ENCODE measurements at regions not wholly inside any gene's neighbourhood (a gene's known extent, or its start where the extent isn't known, plus 50 kb on each side); places are given as distances from the start of the nearest gene placed in this dataset.

DNA sequence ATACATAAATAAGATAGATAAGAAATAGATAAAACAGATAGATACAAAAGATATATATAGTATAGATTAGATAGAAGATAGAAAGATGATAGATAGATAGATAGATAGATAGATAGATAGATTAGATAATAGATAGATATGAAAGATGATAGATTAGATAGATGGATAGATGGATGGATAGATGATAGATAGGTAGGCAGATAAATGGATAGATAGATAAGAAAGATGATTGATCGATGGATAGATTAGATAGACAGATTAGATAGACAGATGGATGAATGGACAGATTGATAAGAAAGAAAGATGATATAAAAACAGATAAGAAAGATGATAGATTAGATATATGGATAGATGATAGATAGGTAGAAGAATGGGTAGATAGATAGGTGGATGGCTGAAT is 90.3 kb downstream of the SMIM20 start:
- ATAC-seq (ENCODE audit: low read depth) (no peak), DNase-seq (no peak)
- intact Hi-C loops (cut with micrococcal nuclease) = no loop called here
- H3K27ac Mint-ChIP-seq = no peak overlapping the region
- ChIA-PET CTCF (interaction anchor here (2.9 kb wide), 1 partner anchor 16 kb away, joined by 9 read pairs; no protein-coding TSS in a partner anchor), POLR2A (no interaction called here)
- no peak overlapping the region for H3K4me3 ChIP-seq (ENCODE audit: control extremely low read depth in 1 of 5, extremely low read depth in 1 of 5, insufficient read depth in 1 of 5, low read depth in 2 of 5, low read length in 4 of 5)
- H3K9me3 Mint-ChIP-seq (ENCODE audit: insufficient read depth) = peaks cover 5% of the 10 kb centered on the region
- no peaks in the 10 kb centered on the region for H3K27me3 ChIP-seq (replicated peaks in 1 of 4; ENCODE audit: control extremely low read depth in 1 of 4, control insufficient read depth in 3 of 4, insufficient read depth in 4 of 4, low read length in 3 of 4)
- no peak overlapping the region for H3K4me3 Mint-ChIP-seq
- no peaks in the 10 kb centered on the region for H4K20me1 ChIP-seq (ENCODE audit: control insufficient read depth, insufficient read depth, low read length, poor library complexity, severe bottlenecking)
- no peaks in the 10 kb centered on the region for H3K36me3 ChIP-seq (replicated peaks in 1 of 2; ENCODE audit: control extremely low read depth in 1 of 2, control insufficient read depth in 1 of 2, extremely low read depth in 1 of 2, insufficient read depth in 2 of 2, low read length in 1 of 2)
- 80% methylated on average over 1 of the region's 1 CpG for WGBS (ENCODE audit: insufficient coverage)
- no peak overlapping the region for H3K27ac ChIP-seq (ENCODE audit: low read length in 2 of 2)
- H2AFZ ChIP-seq (ENCODE audit: insufficient read depth, low read depth, low read length, poor library complexity, severe bottlenecking) = no peak overlapping the region
- no peaks in the 10 kb centered on the region for H3K4me1 ChIP-seq (ENCODE audit: control insufficient read depth in 2 of 2, insufficient read depth in 2 of 2, low read length in 2 of 2)
- H3K9me3 ChIP-seq (ENCODE audit: control extremely low read depth in 1 of 3, control insufficient read depth in 2 of 3, insufficient read depth in 1 of 3, low read length in 2 of 3) = peaks cover 4 to 6% (median 5%) of the 10 kb centered on the region in 3 donors
- H3K79me2 ChIP-seq (ENCODE audit: control insufficient read depth, insufficient read depth, low read length) = no peaks in the 10 kb centered on the region
- no peak overlapping the region for H3K4me2 ChIP-seq (replicated peaks; ENCODE audit: low read depth, low read length, poor library complexity, severe bottlenecking)
- H3K9ac ChIP-seq (ENCODE audit: low read length) = no peak overlapping the region
- no peaks in the 10 kb centered on the region for H3K4me1 Mint-ChIP-seq
- peaks cover 3% of the 10 kb centered on the region for H3K27me3 Mint-ChIP-seq
- TF ChIP-seq, protein P1, sequence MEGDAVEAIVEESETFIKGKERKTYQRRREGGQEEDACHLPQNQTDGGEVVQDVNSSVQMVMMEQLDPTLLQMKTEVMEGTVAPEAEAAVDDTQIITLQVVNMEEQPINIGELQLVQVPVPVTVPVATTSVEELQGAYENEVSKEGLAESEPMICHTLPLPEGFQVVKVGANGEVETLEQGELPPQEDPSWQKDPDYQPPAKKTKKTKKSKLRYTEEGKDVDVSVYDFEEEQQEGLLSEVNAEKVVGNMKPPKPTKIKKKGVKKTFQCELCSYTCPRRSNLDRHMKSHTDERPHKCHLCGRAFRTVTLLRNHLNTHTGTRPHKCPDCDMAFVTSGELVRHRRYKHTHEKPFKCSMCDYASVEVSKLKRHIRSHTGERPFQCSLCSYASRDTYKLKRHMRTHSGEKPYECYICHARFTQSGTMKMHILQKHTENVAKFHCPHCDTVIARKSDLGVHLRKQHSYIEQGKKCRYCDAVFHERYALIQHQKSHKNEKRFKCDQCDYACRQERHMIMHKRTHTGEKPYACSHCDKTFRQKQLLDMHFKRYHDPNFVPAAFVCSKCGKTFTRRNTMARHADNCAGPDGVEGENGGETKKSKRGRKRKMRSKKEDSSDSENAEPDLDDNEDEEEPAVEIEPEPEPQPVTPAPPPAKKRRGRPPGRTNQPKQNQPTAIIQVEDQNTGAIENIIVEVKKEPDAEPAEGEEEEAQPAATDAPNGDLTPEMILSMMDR (IDR thresholded peaks at IDR 0.05) = peak; percentile 20
- TF ChIP-seq EZH2 (IDR thresholded peaks at IDR 0.05; ENCODE audit: borderline replicate concordance, insufficient read depth, low read depth, low read length, poor library complexity, severe bottlenecking) = no peak

DNA sequence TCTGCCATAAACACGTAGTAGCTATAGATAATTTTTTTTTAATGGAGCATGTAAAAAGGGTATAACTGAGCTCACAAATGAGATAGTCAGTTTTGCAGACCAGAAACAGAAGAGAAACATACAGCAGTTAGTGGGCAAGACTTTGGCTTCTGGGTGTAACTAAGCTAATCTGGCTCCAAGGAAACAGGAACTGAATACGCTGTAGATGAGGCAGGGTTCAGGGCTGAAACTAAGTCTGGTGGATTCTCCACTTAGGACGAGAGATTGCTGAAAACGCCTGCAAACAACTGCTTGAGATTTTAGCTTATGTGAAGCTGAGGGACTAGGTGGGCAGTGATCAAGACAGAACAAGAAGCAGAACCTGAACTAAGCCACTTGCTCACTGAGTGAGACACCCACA is 91.7 kb downstream of the SMIM20 start:
- peaks cover 9% of the 10 kb centered on the region for H3K27me3 Mint-ChIP-seq
- ChIA-PET CTCF (interaction anchor here (1.0 to 2.9 kb wide), 2 partner anchors 16 to 18 kb away, joined by 3 to 9 read pairs; no protein-coding TSS in a partner anchor), POLR2A (no interaction called here)
- Histone ChIP-seq H3K4me3 (ENCODE audit: control extremely low read depth in 1 of 5, extremely low read depth in 1 of 5, insufficient read depth in 1 of 5, low read depth in 2 of 5, low read length in 4 of 5) (no peak overlapping the region), H3K4me2 (replicated peaks; ENCODE audit: low read depth, low read length, poor library complexity, severe bottlenecking) (no peak overlapping the region), H4K20me1 (ENCODE audit: control insufficient read depth, insufficient read depth, low read length, poor library complexity, severe bottlenecking) (no peaks in the 10 kb centered on the region), H3K27me3 (replicated peaks in 1 of 4; ENCODE audit: control extremely low read depth in 1 of 4, control insufficient read depth in 3 of 4, insufficient read depth in 4 of 4, low read length in 3 of 4) (no peaks in the 10 kb centered on the region), H3K27ac (ENCODE audit: low read length in 2 of 2) (no peak overlapping the region), H3K4me1 (ENCODE audit: control insufficient read depth in 2 of 2, insufficient read depth in 2 of 2, low read length in 2 of 2) (no peaks in the 10 kb centered on the region), H3K36me3 (replicated peaks in 1 of 2; ENCODE audit: control extremely low read depth in 1 of 2, control insufficient read depth in 1 of 2, extremely low read depth in 1 of 2, insufficient read depth in 2 of 2, low read length in 1 of 2) (no peaks in the 10 kb centered on the region), H3K9ac (ENCODE audit: low read length) (no peak overlapping the region), H3K9me3 (ENCODE audit: control extremely low read depth in 1 of 3, control insufficient read depth in 2 of 3, insufficient read depth in 1 of 3, low read length in 2 of 3) (peaks cover 5 to 8% (median 7%) of the 10 kb centered on the region in 3 donors), H3K79me2 (ENCODE audit: control insufficient read depth, insufficient read depth, low read length) (no peaks in the 10 kb centered on the region), H2AFZ (ENCODE audit: insufficient read depth, low read depth, low read length, poor library complexity, severe bottlenecking) (no peak overlapping the region)
- H3K27ac Mint-ChIP-seq = no peak overlapping the region
- intact Hi-C loops (cut with micrococcal nuclease) = no loop called here
- TF ChIP-seq EZH2 (IDR thresholded peaks at IDR 0.05; ENCODE audit: borderline replicate concordance, insufficient read depth, low read depth, low read length, poor library complexity, severe bottlenecking) = no peak
- TF ChIP-seq, protein P1 (IDR thresholded peaks at IDR 0.05) = no peak
- 82% methylated on average over 3 of the region's 4 CpGs for WGBS (ENCODE audit: insufficient coverage)
- no peak for DNase-seq
- H3K9me3 Mint-ChIP-seq (ENCODE audit: insufficient read depth) = peaks cover 12% of the 10 kb centered on the region
- no peaks in the 10 kb centered on the region for H3K4me1 Mint-ChIP-seq
- H3K4me3 Mint-ChIP-seq = no peak overlapping the region
- ATAC-seq (ENCODE audit: low read depth) = no peak
